HL-60/S4 (cell line): ENCODE measurements at regions not wholly inside any gene's neighbourhood (a gene's known extent, or its start where the extent isn't known, plus 50 kb on each side); places are given as distances from the start of the nearest gene placed in this dataset.

Experiments used
- in situ Hi-C: fragments of 300-500 bp; cut with MboI; formaldehyde crosslinking; loops from 2 replicates; pipeline ENCODE4 v1.14.3; 2022; ENCODE audit warnings: low sequenced_read_pairs

DNA sequence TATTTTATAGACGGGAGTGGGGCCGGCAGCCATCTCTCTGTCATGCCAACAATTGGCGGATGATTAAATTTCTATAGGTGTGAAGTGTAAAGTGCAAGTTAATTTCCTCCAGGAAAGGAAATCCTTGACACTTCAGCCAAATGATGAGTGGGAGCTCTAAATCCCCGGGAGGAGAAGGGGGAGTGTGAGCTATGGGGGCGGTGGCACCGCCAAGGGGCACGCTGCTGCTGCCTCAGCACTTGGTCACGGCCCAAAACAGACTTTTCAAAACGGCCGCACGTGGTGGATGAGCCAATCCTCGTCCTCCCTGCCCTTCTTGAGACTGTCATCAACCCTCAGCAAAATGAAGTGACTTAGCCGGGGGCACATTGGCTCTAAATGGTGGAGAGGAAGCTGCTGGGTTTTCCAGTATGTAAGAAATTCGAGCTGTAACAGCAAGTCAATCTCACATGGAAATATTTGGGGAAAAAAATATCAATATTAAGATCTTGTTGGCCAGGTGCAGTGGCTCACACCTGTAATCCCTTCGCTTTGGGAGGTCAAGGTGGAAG is 200.8 kb downstream of the TFCP2L1 start:
- in situ Hi-C loops = loop anchor here (25.0 kb wide), 1 partner anchor 628 kb away; no protein-coding TSS in a partner anchor

DNA sequence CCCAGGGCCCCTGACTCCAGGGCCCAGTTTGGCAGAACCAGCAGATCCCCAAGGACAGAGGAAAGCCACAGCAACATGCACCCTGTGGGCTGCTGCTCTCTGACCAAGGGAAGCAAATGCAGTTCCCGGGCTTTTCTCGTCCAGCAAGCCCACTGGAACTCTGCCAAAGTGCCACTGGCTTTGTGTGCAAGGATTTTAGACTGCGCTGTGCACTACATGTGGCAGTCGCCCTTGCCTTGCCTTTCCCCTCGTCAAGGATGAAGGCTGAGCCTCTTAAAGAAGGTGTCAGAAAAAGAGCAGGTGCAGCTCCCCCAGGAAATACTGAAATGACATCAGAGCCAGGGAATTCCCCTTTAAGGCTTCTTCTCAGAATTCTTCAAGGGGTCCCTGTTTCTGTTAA is 199.2 kb downstream of the TFCP2L1 start:
- in situ Hi-C loops = loop anchor here (25.0 kb wide), 1 partner anchor 626 kb away; no protein-coding TSS in a partner anchor

DNA sequence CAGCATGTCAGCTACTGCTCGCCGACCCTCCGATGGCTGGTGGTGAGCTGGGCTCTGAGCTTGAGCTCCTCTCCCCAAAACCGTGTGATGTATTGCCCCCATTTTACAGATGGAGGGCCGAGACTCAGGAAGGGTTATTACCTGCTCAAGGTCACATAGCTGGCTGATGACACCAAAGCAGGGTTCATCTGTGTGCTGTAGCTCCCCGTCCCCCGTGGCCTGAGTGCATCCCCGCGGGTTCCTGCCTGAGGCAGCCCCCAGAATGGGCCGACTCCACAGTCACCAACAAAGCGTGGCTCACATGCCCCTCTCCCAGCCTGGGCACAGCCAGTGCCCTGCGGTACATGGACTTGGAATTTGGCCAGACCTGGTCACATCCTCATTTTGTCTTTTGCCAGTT is 198.6 kb downstream of the TFCP2L1 start:
- in situ Hi-C loops = loop anchor here (25.0 kb wide), 1 partner anchor 626 kb away; no protein-coding TSS in a partner anchor

DNA sequence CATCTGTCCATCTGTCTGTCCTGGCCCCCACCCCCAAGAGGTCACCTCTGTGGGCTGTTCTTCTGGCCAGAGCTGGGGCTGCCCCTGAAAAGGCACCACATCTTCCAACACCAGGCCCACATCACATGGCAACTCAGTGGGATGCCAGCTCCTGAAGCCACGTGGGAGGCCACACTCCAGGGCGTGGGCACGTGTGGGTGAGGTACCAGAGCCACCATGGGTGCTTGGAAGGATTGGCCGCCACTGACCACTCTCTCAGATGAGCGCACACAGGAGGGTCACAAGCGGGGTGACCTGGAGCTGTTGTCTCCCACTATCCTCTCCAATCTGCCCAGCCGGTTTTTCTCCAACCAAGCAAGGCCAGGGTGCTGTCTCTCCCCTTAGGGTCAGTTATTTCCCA is 197.9 kb downstream of the TFCP2L1 start:
- in situ Hi-C loops = loop anchor here (25.0 kb wide), 1 partner anchor 625 kb away; no protein-coding TSS in a partner anchor

DNA sequence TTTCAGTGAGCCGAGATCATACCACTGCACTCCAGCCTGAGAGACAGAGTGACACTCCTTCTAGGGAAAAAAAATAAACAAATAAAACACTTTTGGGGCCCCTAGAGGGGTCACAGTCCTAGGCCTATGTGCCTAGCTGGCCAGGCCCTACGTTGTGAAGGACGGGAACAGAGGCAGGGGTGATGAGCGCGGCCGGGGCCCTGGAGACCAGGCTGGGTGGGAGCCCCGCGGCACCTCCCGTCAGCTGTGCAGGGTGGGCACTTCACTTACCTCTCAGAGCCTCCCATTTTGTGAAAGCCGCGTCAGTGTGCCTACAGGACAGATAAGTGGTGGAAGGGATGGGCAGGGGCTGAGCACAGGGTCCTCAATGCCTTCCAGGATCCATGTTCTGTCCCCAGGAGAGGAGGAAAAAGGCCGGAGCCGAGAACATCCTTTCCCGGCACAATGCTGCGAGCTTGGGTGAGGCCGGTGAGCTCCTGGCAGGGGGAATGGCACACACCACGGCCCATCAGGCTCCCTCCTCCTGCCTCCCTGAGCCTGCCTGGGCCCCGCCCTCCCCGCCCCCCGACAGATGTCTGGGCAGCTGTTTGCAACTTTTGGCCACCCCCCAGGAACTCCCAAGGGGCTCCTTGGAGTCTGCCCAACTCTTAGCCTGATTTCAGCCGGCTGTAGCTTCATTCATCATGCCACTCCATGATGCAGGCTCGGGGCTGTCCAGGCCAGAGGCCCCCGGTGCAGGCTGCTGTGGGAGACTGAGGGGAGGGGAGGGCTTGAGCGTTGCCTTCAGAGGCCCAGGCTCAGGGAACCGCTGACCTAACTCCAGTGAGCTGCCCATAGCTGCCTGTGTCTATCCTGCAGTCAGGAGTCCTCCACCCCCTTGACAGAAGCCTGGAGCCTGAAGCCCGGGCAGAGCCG is 196.5 kb downstream of the TFCP2L1 start:
- in situ Hi-C loops = loop anchor here (25.0 kb wide), 1 partner anchor 624 kb away; no protein-coding TSS in a partner anchor

DNA sequence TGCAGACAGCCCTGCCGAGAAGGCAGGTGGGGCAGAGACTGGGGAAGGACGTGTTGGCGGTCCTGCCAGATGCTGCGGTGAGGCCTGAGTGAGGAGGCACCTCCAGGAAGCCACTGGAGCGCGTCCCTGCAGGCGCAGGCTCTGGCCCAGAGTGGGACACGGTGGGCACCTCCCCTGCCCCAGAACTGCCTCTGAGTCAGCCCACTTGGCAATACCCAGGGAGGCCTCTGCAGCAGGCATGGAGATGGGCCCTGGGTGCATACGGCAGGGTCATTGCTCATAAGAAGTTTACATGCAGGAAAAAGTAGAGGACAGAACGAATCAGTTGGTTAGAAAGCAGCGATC is 195.9 kb downstream of the TFCP2L1 start:
- in situ Hi-C loops = loop anchor here (25.0 kb wide), 1 partner anchor 623 kb away; no protein-coding TSS in a partner anchor

DNA sequence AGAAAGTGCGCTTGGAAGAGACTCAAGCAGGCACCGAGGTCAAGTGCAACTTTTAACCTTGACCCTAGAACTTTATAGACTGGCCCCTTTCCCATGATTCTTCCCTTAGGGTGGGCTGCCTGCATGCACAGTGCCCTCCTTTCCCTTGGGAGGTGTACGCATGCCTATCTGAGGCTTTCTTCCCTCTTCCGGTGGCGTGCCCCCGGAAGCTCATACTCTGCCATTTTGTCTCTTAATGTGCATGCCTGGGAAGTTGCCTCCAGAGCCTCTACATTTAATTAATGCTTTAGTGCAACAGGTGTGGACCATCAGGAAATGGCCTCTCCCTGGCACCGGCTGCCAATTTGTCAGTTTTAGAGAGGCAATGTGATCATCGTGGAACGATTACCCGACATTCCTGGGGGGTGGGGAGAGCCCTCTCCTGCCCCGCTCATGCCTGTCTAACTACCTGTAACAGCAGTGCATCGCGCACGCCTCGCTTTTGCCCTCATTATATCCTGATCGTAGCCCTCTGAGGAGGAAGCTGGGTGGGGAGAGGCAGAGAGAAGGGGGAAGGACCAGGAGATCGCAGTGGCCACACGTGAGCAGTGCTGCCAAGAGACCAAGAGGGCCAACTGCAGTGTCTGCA is 194.8 kb downstream of the TFCP2L1 start:
- in situ Hi-C loops = loop anchor here (25.0 kb wide), 1 partner anchor 622 kb away; no protein-coding TSS in a partner anchor

DNA sequence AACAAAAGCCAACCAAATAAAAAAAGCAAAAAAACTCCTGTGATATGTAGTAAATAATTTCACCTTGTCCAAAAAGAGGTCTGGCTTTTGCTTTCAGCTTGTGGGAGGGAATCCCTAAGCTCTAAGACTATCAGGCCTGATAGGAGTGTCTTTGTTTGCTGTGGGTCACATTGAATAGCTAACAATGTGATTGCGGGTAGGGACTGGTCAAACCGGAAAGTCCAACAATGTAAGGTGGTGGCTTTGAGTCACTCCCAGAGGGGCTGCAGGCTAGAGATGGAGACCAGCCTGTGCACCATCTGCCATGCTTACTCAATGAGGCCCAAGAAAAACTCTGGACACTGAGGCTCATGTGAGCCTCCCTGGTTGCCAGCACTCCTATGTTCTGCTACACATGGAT is 192.9 kb downstream of the TFCP2L1 start:
- in situ Hi-C loops = loop anchor here (25.0 kb wide), 1 partner anchor 620 kb away; no protein-coding TSS in a partner anchor

DNA sequence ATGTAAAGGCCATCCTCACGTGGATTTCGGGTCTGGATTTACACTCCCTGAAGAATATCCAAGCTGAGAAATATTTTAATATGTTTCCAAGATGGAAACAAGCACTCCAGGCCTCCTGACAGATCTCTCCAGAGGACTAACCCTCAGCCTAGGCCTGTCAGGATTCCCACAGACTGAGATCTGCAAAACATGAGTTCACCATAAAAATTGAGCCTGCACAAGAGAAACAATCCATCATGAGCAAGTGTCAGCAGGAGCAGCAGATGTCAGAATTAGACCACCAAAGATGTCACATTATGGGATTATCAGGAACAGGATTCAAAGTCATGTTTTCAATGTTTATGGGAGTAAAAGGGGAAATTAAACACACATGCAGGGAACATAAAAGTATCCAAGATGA is 191.3 kb downstream of the TFCP2L1 start:
- in situ Hi-C loops = loop anchor here (25.0 kb wide), 1 partner anchor 619 kb away; no protein-coding TSS in a partner anchor

DNA sequence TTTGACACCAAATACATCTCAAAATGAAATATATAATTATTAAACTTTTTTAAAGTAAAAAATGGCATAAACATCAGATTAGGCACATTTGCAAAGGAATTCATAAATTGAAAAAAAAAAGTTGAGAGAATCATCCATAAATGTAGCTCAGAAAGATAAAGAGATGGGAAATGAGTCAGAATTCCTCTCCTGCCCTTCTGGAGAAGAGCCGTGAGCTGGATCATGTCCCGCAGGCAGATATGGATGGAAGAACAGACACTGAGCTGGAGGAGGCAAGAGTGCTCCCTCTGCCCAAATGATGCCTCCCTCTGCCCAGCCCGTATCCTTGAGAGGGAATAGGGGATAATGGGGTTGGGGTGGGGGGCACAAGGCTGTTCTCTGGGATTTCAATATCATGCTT is 190.9 kb downstream of the TFCP2L1 start:
- in situ Hi-C loops = loop anchor here (25.0 kb wide), 1 partner anchor 618 kb away; no protein-coding TSS in a partner anchor

DNA sequence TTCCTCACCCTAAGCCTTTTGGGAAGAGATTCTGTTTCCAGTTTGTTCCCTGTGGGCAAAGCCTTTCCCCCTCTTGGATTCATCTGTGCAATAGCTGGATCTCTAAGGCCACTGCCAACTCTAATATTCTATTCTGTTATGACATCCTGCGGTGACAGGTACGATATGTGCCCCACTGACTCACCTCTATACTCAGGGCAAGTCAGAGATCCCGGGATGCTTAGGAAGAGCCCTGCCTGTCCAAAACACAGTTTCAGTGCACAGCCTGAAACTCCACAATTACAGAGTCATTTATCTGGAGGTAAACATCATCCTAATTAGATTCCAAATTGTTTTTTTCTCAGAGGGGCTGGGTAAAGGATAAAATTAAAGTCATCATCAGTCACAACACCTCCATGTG is 190.2 kb downstream of the TFCP2L1 start:
- in situ Hi-C loops = loop anchor here (25.0 kb wide), 1 partner anchor 617 kb away; no protein-coding TSS in a partner anchor

DNA sequence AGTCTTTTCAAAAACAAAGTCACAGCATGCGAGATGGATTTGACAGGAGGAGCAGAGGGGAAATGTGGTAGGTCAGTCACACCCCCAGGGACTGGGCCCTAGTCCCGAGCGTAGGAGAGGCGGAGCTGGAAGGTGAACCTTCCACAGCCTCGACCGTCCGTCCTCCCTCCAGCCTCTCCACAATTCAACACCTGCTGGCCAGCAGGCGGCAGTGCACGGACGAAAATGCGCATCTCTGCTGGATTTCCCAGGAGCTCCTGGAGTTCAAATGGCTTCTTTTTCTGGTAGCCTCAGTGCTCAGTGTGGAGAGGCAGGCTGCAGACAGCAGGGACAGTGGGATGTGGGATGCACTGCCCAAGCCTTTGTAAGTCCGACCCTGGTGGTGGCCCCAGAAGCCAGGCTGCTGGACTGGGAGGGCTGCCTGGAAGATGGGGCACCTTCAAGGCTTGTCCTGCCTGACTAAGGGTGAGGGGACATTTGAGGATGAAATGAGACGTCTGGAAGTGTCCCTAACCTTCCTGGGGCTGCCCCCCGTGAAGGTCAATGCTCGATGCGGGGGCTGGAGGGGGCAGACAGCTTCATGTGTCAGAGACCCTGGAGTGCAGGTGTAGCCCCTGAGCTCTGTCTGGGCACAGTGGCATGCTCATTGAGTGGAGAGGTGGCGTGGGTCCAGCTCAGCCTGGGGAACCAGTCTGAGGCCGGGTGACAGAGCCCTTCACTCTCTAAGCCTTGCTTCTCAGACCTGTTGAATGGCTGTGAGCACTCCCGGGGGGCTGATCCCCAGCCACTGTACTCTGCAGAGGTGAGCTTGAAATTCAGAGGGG is 189.5 kb downstream of the TFCP2L1 start:
- in situ Hi-C loops = loop anchor here (25.0 kb wide), 1 partner anchor 617 kb away; no protein-coding TSS in a partner anchor

DNA sequence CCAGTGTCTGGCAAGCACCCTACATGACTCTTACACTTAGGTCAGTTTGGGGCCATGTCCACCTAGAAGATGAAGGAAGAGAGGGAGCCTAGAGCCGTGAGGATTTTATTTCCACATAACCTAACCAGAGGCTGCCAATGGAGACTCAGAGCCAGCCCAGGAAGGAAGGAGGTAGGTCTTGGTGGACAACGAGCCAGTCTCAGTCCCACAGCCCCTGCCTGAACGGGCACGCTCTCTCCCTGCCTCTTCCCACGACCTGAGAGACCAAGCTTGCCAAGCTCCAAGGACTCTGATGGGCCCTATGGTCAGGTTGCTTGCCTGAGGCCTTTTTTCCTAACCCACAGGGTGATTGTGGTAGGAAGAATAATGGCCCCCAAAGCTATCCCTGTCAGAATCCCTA is 188.4 kb downstream of the TFCP2L1 start:
- in situ Hi-C loops = loop anchor here (25.0 kb wide), 1 partner anchor 616 kb away; no protein-coding TSS in a partner anchor

DNA sequence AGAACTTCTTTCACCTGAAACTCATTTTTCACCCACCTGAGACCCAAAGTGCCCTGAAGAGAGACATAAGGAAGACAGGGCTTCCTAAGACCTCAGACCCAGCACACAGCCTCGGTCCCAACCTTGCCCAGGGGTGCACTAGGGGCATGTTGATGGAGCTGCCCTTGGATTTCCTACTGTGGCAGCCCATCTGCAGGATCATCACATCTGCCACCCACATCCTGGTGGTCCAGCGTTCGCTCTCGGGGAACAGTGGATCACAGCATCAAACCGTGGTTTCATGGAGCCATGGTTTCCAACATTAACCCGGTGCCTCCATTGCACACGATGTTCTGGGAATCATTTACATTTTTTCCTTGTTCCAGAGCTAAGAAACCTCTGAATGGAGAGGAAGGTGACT is 186.4 kb downstream of the TFCP2L1 start:
- in situ Hi-C loops = loop anchor here (25.0 kb wide), 1 partner anchor 614 kb away; no protein-coding TSS in a partner anchor

DNA sequence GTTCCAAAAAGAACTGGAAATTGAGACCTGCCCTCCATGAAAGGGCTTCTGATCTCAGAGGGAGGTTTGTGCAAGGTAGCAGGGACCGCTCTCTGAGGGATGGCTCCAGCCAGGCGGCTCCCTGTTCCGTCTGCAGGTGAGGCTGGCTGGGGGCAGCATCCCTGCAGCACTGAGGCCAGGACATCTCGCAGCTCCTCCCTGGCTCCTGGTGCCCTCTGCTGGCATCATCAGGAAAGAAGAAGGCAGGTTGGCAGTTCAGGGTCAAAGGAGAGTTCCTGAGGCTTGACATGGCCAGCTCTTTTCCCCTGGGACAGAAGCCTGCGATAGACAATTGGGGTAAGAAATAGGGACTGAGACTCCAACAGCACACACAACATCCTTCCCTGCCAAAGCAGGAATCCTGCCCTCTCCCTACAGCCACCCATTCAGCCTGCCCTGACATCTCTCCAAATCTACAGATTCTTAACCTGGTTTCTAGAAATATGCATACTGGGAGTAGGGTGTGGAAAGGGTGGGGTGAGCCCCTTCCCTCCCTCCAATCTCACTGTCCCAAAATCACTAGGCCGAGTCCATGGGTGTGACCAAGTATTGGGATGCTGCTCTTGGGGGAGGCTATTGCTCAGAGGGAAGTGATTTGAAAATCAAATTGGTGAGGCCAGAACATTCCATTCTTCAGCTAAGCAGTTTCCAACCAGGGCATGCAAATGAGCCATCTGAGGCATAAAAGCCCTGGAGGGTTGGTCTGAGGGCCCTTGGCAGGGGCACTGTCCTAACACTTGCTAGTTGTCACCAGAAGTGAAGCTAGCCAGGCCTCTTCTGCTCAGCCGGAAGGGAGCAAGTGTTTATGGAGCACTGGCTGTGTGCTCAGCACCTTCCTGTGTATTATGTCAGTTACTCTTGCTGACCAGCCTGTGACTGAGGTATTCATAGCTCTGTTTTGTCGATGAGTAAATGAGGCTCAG is 185.4 kb downstream of the TFCP2L1 start:
- in situ Hi-C loops = loop anchor here (25.0 kb wide), 1 partner anchor 613 kb away; no protein-coding TSS in a partner anchor

DNA sequence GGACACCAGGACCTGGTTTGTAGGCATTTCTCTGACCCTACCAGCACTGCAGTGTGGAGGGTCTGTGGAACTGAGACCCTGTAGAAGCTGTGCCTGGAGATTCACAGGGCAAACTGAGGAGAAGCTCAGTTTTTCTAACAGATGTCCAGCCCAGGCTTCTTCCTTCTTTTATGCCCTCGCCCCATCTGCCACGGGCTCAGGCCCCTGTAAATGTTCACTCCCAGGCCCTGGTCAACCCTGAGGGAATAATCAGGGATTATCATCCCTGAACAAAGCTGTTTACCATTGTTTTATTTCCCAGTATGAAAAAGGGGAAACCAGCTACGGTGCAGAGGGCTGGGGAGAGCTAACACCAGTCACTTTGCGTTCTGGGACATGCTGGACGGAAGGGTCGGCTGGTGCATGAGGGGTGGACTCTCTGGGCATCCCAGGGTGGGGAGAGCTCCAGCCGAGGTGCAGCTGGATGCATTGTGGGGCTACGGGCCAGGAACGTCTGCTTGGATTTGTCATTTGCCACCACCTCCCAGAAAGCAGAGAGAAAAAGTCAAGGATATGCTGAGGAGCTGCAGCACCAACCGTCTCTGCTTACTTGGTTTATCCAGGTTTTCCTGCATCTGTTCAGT is 183.8 kb downstream of the TFCP2L1 start:
- in situ Hi-C loops = no loop called here

DNA sequence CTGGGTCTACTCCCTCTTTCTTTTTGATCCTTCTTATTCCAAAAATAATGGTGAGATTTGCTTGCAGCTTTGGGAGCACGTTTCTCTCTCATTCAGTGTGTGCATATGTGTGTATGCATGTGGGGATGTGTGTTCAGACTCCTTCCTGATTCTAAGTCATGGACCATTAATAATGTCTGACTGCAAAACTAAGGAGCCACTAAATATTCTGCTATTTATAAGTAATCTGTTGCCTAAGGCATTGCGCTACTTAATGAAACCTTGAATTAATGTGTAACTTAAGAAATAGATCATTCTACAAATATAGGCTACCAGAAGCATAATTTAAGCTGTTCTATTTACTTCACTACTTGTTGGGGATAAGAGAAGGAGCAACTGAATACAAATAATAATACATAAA is 182.1 kb downstream of the TFCP2L1 start:
- in situ Hi-C loops = no loop called here

DNA sequence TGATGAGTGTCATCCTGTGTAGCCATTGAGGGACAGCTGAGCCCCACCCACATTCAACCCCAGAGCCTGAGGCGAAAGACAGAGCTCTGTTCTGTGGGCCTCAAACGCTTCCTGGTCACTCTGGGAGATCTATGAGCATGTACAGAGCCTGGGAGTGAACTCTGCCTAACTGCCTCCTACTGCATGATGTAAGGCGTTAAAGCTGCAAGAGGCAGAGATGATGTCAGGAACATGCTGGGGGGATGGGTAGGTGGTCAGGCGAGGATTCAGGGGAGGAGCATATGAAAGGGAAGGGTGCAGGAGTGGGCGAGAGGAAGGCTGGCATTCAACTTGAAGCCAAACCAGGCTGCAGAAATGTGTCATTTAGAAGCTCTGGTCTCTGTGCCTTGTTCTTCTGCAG is 181.0 kb downstream of the TFCP2L1 start:
- in situ Hi-C loops = no loop called here
